ENCODE measurements at regions not wholly inside any gene's neighbourhood (a gene's known extent, or its start where the extent isn't known, plus 50 kb on each side); places are given as distances from the start of the nearest gene placed in this dataset.

DNA sequence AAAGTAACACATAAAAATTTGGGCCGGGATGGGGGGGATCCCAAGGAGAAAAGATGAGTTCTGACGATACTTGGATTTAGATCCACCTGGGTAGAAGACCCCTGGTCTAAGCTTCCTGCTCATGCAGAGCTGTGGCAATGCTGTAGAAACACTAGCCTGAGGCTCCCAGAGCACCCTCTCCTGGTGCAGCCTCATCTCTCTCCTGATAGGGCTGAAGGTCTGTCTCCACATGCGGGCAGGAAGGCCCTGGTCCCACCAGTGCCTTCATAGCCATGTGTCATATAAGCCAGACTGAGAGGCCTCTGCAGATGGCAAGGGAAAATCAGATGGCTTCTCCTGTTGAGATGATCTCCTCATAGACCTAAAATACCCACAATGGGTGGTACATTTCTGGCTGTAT, 518.0 kb upstream of the ZFHX3 start:
- TF ChIP-seq, protein P1, sequence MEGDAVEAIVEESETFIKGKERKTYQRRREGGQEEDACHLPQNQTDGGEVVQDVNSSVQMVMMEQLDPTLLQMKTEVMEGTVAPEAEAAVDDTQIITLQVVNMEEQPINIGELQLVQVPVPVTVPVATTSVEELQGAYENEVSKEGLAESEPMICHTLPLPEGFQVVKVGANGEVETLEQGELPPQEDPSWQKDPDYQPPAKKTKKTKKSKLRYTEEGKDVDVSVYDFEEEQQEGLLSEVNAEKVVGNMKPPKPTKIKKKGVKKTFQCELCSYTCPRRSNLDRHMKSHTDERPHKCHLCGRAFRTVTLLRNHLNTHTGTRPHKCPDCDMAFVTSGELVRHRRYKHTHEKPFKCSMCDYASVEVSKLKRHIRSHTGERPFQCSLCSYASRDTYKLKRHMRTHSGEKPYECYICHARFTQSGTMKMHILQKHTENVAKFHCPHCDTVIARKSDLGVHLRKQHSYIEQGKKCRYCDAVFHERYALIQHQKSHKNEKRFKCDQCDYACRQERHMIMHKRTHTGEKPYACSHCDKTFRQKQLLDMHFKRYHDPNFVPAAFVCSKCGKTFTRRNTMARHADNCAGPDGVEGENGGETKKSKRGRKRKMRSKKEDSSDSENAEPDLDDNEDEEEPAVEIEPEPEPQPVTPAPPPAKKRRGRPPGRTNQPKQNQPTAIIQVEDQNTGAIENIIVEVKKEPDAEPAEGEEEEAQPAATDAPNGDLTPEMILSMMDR (conservative IDR thresholded peaks at IDR 0.05 in 1 of 2, IDR thresholded peaks at IDR 0.05 in 1 of 2; ENCODE audit: extremely low read depth in 1 of 2, insufficient read depth in 1 of 2, low read depth in 1 of 2, low read length in 2 of 2) = no peak
- TF ChIP-seq EZH2 (IDR thresholded peaks at IDR 0.05; ENCODE audit: borderline replicate concordance, low read length) = no peak

All from mammary epithelial cell (primary cell).